ENCODE measurements at regions not wholly inside any gene's neighbourhood (a gene's known extent, or its start where the extent isn't known, plus 50 kb on each side); places are given as distances from the start of the nearest gene placed in this dataset.

DNA sequence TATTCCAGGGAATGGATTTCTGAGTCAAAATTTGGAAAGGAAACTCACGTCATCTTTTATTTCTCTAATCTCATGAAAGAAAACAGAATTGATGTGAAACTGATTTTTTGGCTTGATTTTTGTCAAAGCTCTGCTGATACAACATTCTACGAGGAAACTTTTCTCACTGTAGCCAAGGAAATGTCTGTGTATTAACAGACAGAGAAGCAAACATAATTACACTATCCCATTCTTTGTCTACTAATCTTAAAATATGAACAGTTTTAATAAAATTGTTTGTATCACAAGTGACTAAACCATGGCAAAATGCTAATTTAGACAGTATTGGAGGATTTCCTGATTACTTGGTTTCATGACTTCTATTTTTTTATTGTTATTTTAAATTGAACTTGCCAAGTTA is 1437.0 kb downstream of the OTOL1 start:
- Histone ChIP-seq H3K27me3 (ENCODE audit: control insufficient read depth in 1 of 2, insufficient read depth in 2 of 2, low read length in 2 of 2) (no peaks in the 10 kb centered on the region; a peak in 1 of 5 replicates), H3K36me3 (replicated peaks in 1 of 2; ENCODE audit: control insufficient read depth in 1 of 2, insufficient read depth in 2 of 2, low read length in 2 of 2) (no peaks in the 10 kb centered on the region), H3K9me3 (ENCODE audit: low read length) (no peaks in the 10 kb centered on the region), H3K27ac (ENCODE audit: extremely low read length, insufficient read depth, low read length) (no peak overlapping the region), H4K20me1 (ENCODE audit: insufficient read depth, low read length) (no peaks in the 10 kb centered on the region), H3K4me3 (replicated peaks in 1 of 3; ENCODE audit: insufficient read depth in 1 of 3, low read depth in 2 of 3, low read length in 3 of 3) (no peak overlapping the region), H3K9ac (ENCODE audit: insufficient read depth, low read depth, low read length) (no peak overlapping the region), H3K4me2 (ENCODE audit: low read depth, low read length) (no peak overlapping the region), H3K79me2 (ENCODE audit: insufficient read depth, low read length) (no peaks in the 10 kb centered on the region), H3K4me1 (ENCODE audit: insufficient read depth, low read length) (no peaks in the 10 kb centered on the region), H2AFZ (ENCODE audit: low read length) (no peak overlapping the region)
- POLR2A ChIA-PET = no interaction called here
- BruUV-seq (replicated peaks) = no TSS peak
- ATAC-seq (no peak), FAIRE-seq (no peak), DNase-seq (ENCODE audit: low spot score) (no peak)
- 5% methylated on average over 2 of the region's 2 CpGs for WGBS (ENCODE audit: low lambda C conversion rate)
- intact Hi-C loops (cut with micrococcal nuclease; ENCODE audit: unreplicated experiment) (no loop called here), in situ Hi-C loops (cut with HindIII; ENCODE audit: extremely low pct_ligation_motif_present, low pct_unique_long_range_greater_than_20kb) (no loop called here)
- TF ChIP-seq ZNF180 (CRISPR knock-in tag; IDR thresholded peaks at IDR 0.05; ENCODE audit: borderline replicate concordance, low read depth) = no peak
- no peak for TF ChIP-seq ZNF350 (CRISPR knock-in tag; IDR thresholded peaks at IDR 0.05; ENCODE audit: borderline replicate concordance, low read depth)
- CTCF ChIA-PET (ENCODE audit: low intra/inter-chr PET ratio, low total read pairs) = no interaction called here

DNA sequence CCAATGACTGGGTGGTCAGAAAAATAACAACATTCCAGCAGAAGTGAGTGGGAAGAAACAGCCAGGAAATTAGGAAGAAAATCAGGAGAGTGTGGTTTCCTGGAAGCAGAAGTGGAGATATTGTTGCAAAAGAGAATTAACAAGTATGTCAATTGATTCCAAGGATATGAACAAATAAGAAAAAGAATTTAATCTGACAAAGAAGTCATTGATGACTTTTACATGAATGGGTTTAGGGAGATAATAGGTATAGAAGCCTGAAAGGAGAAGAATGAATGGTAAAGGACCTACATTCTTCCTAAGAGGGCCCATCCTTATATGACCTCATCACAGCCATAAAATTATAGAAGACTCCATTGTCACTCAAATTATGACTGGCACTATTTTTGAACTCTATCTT is 1440.1 kb downstream of the OTOL1 start:
- intact Hi-C loops (cut with micrococcal nuclease; ENCODE audit: unreplicated experiment) = no loop called here
- Histone ChIP-seq H3K9me3 (ENCODE audit: low read length) (no peaks in the 10 kb centered on the region), H3K27me3 (ENCODE audit: control insufficient read depth in 1 of 2, insufficient read depth in 2 of 2, low read length in 2 of 2) (no peaks in the 10 kb centered on the region; a peak in 1 of 5 replicates), H3K27ac (ENCODE audit: extremely low read length, insufficient read depth, low read length) (no peak overlapping the region), H3K4me2 (ENCODE audit: low read depth, low read length) (no peak overlapping the region), H4K20me1 (ENCODE audit: insufficient read depth, low read length) (no peaks in the 10 kb centered on the region), H3K4me3 (replicated peaks in 1 of 3; ENCODE audit: insufficient read depth in 1 of 3, low read depth in 2 of 3, low read length in 3 of 3) (no peak overlapping the region), H3K36me3 (replicated peaks in 1 of 2; ENCODE audit: control insufficient read depth in 1 of 2, insufficient read depth in 2 of 2, low read length in 2 of 2) (no peaks in the 10 kb centered on the region), H3K79me2 (ENCODE audit: insufficient read depth, low read length) (no peaks in the 10 kb centered on the region), H2AFZ (ENCODE audit: low read length) (no peak overlapping the region), H3K9ac (ENCODE audit: insufficient read depth, low read depth, low read length) (no peak overlapping the region), H3K4me1 (ENCODE audit: insufficient read depth, low read length) (no peaks in the 10 kb centered on the region)
- no peak for DNase-seq (ENCODE audit: low spot score)
- no TSS peak for BruUV-seq (replicated peaks)
- no peak for FAIRE-seq
- in situ Hi-C loops (cut with HindIII; ENCODE audit: extremely low pct_ligation_motif_present, low pct_unique_long_range_greater_than_20kb) = no loop called here
- ChIA-PET CTCF (ENCODE audit: low intra/inter-chr PET ratio, low total read pairs) (no interaction called here), POLR2A (no interaction called here)
- ATAC-seq = no peak
- TF ChIP-seq ZNF251 (CRISPR knock-in tag; IDR thresholded peaks at IDR 0.05) = no peak
- TF ChIP-seq, protein P1, sequence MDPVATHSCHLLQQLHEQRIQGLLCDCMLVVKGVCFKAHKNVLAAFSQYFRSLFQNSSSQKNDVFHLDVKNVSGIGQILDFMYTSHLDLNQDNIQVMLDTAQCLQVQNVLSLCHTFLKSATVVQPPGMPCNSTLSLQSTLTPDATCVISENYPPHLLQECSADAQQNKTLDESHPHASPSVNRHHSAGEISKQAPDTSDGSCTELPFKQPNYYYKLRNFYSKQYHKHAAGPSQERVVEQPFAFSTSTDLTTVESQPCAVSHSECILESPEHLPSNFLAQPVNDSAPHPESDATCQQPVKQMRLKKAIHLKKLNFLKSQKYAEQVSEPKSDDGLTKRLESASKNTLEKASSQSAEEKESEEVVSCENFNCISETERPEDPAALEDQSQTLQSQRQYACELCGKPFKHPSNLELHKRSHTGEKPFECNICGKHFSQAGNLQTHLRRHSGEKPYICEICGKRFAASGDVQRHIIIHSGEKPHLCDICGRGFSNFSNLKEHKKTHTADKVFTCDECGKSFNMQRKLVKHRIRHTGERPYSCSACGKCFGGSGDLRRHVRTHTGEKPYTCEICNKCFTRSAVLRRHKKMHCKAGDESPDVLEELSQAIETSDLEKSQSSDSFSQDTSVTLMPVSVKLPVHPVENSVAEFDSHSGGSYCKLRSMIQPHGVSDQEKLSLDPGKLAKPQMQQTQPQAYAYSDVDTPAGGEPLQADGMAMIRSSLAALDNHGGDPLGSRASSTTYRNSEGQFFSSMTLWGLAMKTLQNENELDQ (CRISPR knock-in tag; IDR thresholded peaks at IDR 0.05; ENCODE audit: borderline replicate concordance) = no peak
- TF ChIP-seq, protein P2, sequence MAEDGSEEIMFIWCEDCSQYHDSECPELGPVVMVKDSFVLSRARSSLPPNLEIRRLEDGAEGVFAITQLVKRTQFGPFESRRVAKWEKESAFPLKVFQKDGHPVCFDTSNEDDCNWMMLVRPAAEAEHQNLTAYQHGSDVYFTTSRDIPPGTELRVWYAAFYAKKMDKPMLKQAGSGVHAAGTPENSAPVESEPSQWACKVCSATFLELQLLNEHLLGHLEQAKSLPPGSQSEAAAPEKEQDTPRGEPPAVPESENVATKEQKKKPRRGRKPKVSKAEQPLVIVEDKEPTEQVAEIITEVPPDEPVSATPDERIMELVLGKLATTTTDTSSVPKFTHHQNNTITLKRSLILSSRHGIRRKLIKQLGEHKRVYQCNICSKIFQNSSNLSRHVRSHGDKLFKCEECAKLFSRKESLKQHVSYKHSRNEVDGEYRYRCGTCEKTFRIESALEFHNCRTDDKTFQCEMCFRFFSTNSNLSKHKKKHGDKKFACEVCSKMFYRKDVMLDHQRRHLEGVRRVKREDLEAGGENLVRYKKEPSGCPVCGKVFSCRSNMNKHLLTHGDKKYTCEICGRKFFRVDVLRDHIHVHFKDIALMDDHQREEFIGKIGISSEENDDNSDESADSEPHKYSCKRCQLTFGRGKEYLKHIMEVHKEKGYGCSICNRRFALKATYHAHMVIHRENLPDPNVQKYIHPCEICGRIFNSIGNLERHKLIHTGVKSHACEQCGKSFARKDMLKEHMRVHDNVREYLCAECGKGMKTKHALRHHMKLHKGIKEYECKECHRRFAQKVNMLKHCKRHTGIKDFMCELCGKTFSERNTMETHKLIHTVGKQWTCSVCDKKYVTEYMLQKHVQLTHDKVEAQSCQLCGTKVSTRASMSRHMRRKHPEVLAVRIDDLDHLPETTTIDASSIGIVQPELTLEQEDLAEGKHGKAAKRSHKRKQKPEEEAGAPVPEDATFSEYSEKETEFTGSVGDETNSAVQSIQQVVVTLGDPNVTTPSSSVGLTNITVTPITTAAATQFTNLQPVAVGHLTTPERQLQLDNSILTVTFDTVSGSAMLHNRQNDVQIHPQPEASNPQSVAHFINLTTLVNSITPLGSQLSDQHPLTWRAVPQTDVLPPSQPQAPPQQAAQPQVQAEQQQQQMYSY (CRISPR knock-in tag; IDR thresholded peaks at IDR 0.05) = no peak
- TF ChIP-seq, protein P3, sequence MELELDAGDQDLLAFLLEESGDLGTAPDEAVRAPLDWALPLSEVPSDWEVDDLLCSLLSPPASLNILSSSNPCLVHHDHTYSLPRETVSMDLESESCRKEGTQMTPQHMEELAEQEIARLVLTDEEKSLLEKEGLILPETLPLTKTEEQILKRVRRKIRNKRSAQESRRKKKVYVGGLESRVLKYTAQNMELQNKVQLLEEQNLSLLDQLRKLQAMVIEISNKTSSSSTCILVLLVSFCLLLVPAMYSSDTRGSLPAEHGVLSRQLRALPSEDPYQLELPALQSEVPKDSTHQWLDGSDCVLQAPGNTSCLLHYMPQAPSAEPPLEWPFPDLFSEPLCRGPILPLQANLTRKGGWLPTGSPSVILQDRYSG (CRISPR knock-in tag; IDR thresholded peaks at IDR 0.05) = no peak
- no peak for TF ChIP-seq NFE2 (CRISPR knock-in tag; IDR thresholded peaks at IDR 0.05)
- no peak for TF ChIP-seq ZNF280B (CRISPR knock-in tag; IDR thresholded peaks at IDR 0.05; ENCODE audit: borderline replicate concordance)
- TF ChIP-seq NCOR1 (IDR thresholded peaks at IDR 0.05; ENCODE audit: borderline replicate concordance, low read length) = no peak

Measured in HepG2 (cell line).